HepG2 (cell line): ENCODE measurements at regions not wholly inside any gene's neighbourhood (a gene's known extent, or its start where the extent isn't known, plus 50 kb on each side); places are given as distances from the start of the nearest gene placed in this dataset.
A peak's percentile ranks its signal among the peaks of the same experiment; 100 is the strongest.
"Not testable (repeated sequence)": the region's sequence is repeated elsewhere in the genome, so short reads cannot be mapped to it uniquely, and the experiment has no call there.

Experiments used
- ATAC-seq: fragments of 200-7000 bp; cut with Tn5 transposase; 3 replicates; pipeline ENCODE4 v1.9.1; 2020; ENCODE audit warnings: mild to moderate bottlenecking, moderate library complexity
- BruUV-seq: library from RNA; stranded (reverse); fragments of 400-500 nt; replicated peaks from 2 replicates; lab custom pipeline; 2021; lab: Mats Ljungman, UMichigan
- CTCF ChIA-PET: fragments of 300-600 bp; formaldehyde crosslinking; extraction: SDS; loops from one replicate; lab custom pipeline; 2021; ENCODE audit warnings: low total read pairs, inconsistent platforms, low intra/inter-chr PET ratio; lab: Yijun Ruan, JAX
- POLR2A ChIA-PET: fragments of 350-600 bp; sonication (Branson Sonifier 250); formaldehyde crosslinking; loops from one replicate; lab custom pipeline; 2020; ENCODE audit warnings: antibody characterized with exemption, inconsistent platforms; lab: Yijun Ruan, JAX
- DNase-seq: peaks from one replicate; pipeline ENCODE4 v3.0.0-alpha.2; 2015; ENCODE audit warnings: low spot score
- FAIRE-seq: peaks from 3 replicates; lab custom pipeline; 2011; peaks lifted over from hg19 to GRCh38; lab: Jason Lieb, UNC
- H2AFZ ChIP-seq: one replicate; pipeline ENCODE4 v1.6.1; 2011; ENCODE audit warnings: low read length, inconsistent platforms
- H3K27ac ChIP-seq: fragments of 300-600 bp; 3 replicates; pipeline ENCODE4 v1.8.0; 2011; ENCODE audit warnings: mixed run types, mild to moderate bottlenecking, mixed read lengths, low read length, inconsistent platforms; ENCODE audit not compliant: insufficient read depth; ENCODE audit errors: extremely low read length
- H3K27me3 ChIP-seq, 2 experiments: fragments of 200-600 bp in 1 of 2; 2 replicates in 1 of 2; 3 replicates in 1 of 2; pipeline versions ENCODE4 v1.6.0 to v1.8.0; 2011; ENCODE audit warnings: low read length in 2 of 2, mild to moderate bottlenecking in 2 of 2, moderate library complexity in 2 of 2, inconsistent platforms in 1 of 2; ENCODE audit not compliant: insufficient read depth in 2 of 2, control insufficient read depth in 1 of 2
- H3K36me3 ChIP-seq, 2 experiments: fragments of 200-600 bp in 1 of 2; replicated peaks in 1 of 2; 2 replicates in 1 of 2; 3 replicates in 1 of 2; pipeline versions ENCODE4 v1.5.1 to v1.8.0; 2011; ENCODE audit warnings: low read length in 2 of 2, inconsistent platforms in 1 of 2; ENCODE audit not compliant: insufficient read depth in 2 of 2, control insufficient read depth in 1 of 2
- H3K4me1 ChIP-seq: 2 replicates; pipeline ENCODE4 v1.5.1; 2012; ENCODE audit warnings: low read length, inconsistent platforms; ENCODE audit not compliant: insufficient read depth
- H3K4me2 ChIP-seq: 2 replicates; pipeline ENCODE4 v1.6.0; 2011; ENCODE audit warnings: low read depth, low read length, inconsistent platforms
- H3K4me3 ChIP-seq, 3 experiments: fragments of 200-600 bp in 1 of 3; sonication (generic), shearing (Covaris generic) in 1 of 3; replicated peaks in 1 of 3; 2 replicates each; pipeline ENCODE4 v1.5.1; 2011 to 2016; ENCODE audit warnings: low read length in 3 of 3, inconsistent platforms in 2 of 3, low read depth in 2 of 3, mild to moderate bottlenecking in 2 of 3, control low read depth in 1 of 3, mixed read lengths in 1 of 3; ENCODE audit not compliant: insufficient read depth in 1 of 3
- H3K79me2 ChIP-seq: one replicate; pipeline ENCODE4 v1.6.1; 2011; ENCODE audit warnings: low read length, inconsistent platforms; ENCODE audit not compliant: insufficient read depth
- H3K9ac ChIP-seq: 2 replicates; pipeline ENCODE4 v1.6.0; 2011; ENCODE audit warnings: mild to moderate bottlenecking, low read depth, low read length, inconsistent platforms; ENCODE audit not compliant: insufficient read depth
- H3K9me3 ChIP-seq: 2 replicates; pipeline ENCODE4 v1.5.1; 2012; ENCODE audit warnings: mild to moderate bottlenecking, low read length
- H4K20me1 ChIP-seq: 2 replicates; pipeline ENCODE4 v1.6.0; 2011; ENCODE audit warnings: inconsistent platforms, mild to moderate bottlenecking, low read length, moderate library complexity; ENCODE audit not compliant: insufficient read depth
- FOXA1 ChIP-seq, 2 experiments: fragments of 450-650 bp in 1 of 2; sonication (generic) in 1 of 2; formaldehyde crosslinking in 1 of 2; IDR thresholded peaks; 2 replicates each; pipeline versions ENCODE4 v1.4.0 to v1.6.1; 2016 to 2020; ENCODE audit warnings: missing genetic modification reagents in 1 of 2
- IKZF1 ChIP-seq: fragments of 450-650 bp; IDR thresholded peaks from 2 replicates; pipeline ENCODE4 v1.7.1; 2016
- WGBS: methylation state at CpG from one replicate; pipeline ENCODE4 v1.1.6; 2017; ENCODE audit warnings: low lambda C conversion rate; 5-methylcytosine and 5-hydroxymethylcytosine counted together
- in situ Hi-C: cut with HindIII; loops from 2 replicates; pipeline ENCODE4 v1.10.0; 2017; ENCODE audit warnings: low pct_unique_long_range_greater_than_20kb; ENCODE audit not compliant: extremely low pct_ligation_motif_present
- intact Hi-C: fragments of 100-400 bp; cut with micrococcal nuclease; formaldehyde crosslinking; loops from one replicate; pipeline ENCODE4 v1.10.0; 2022; ENCODE audit not compliant: unreplicated experiment

- DNase-seq; H3K9me3 ChIP-seq; FAIRE-seq; H3K27ac ChIP-seq; H3K79me2 ChIP-seq; intact Hi-C loops; H3K36me3 ChIP-seq; CTCF ChIA-PET; H2AFZ ChIP-seq; H3K9ac ChIP-seq; H3K4me1 ChIP-seq; POLR2A ChIA-PET; H3K4me3 ChIP-seq; in situ Hi-C loops; H3K4me2 ChIP-seq; H4K20me1 ChIP-seq; BruUV-seq; TF ChIP-seq FOXA1 (CRISPR knock-in tag; IDR thresholded peaks at IDR 0.05): not testable (repeated sequence)
- ATAC-seq: peak; percentile 39; the same call in 2 of the 3 replicates
- H3K27me3 ChIP-seq: peaks cover 4 to 32% of the 10 kb centered on the region in 2 experiments; a peak in 4 of 5 replicates
- peak; percentile 19; the same call in 1 of the 2 replicates for TF ChIP-seq FOXA1 (IDR thresholded peaks at IDR 0.05)
- TF ChIP-seq IKZF1: peak; percentile 76; the same call in 1 of the 2 replicates
- WGBS: 36% methylated on average over 44 of the region's 48 CpGs
Measured at GRCh38 chr20:30893346-30894314, 363.8 kb upstream of the DEFB115 start.

GRCh38 chr20:30894707-30895353, 362.6 kb upstream of the DEFB115 start:
- H3K4me1 ChIP-seq, DNase-seq, CTCF ChIA-PET, H3K27ac ChIP-seq, H3K36me3 ChIP-seq, H4K20me1 ChIP-seq, BruUV-seq, H3K9ac ChIP-seq, intact Hi-C loops, POLR2A ChIA-PET, H3K4me2 ChIP-seq, H2AFZ ChIP-seq, in situ Hi-C loops, H3K9me3 ChIP-seq, H3K79me2 ChIP-seq, FAIRE-seq, H3K4me3 ChIP-seq: not testable (repeated sequence)
- peaks cover 4 to 42% of the 10 kb centered on the region in 2 experiments; a peak in 4 of 5 replicates for H3K27me3 ChIP-seq
- WGBS: 32% methylated on average over 29 of the region's 35 CpGs
- ATAC-seq: peak; percentile 53; the same call in 2 of the 3 replicates

GRCh38 chr20:30895354-30895711, 362.1 kb upstream of the DEFB115 start:
- H3K4me3 ChIP-seq, CTCF ChIA-PET, in situ Hi-C loops, H3K27ac ChIP-seq, H2AFZ ChIP-seq, H3K9me3 ChIP-seq, H3K4me1 ChIP-seq, H3K4me2 ChIP-seq, FAIRE-seq, ATAC-seq, H3K9ac ChIP-seq, intact Hi-C loops, H3K79me2 ChIP-seq, H4K20me1 ChIP-seq, POLR2A ChIA-PET, BruUV-seq, H3K36me3 ChIP-seq, DNase-seq: not testable (repeated sequence)
- peaks cover 4 to 47% of the 10 kb centered on the region in 2 experiments; a peak in 4 of 5 replicates for H3K27me3 ChIP-seq
- 41% methylated on average over 21 of the region's 25 CpGs for WGBS
